ENCODE measurements at regions not wholly inside any gene's neighbourhood (a gene's known extent, or its start where the extent isn't known, plus 50 kb on each side); places are given as distances from the start of the nearest gene placed in this dataset.
"Not testable (repeated sequence)": the region's sequence is repeated elsewhere in the genome, so short reads cannot be mapped to it uniquely, and the experiment has no call there.

DNA sequence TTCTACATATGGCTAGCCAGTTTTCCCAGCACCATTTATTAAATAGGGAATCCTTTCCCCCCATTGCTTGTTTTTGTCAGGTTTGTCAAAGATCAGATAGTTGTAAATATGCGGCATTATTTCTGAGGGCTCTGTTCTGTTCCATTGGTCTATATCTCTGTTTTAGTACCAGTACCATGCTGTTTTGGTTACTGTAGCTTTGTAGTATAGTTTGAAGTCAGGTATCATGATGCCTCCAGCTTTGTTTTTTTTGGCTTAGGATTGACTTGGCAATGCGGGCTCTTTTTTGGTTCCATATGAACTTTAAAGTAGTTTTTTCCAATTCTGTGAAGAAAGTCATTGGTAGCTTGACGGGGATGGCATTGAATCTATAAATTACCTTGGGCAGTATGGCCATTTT lies 60.0 kb upstream of the GPC3 start:
- ATAC-seq; DNase-seq (ENCODE audit: low spot score): not testable (repeated sequence)

DNA sequence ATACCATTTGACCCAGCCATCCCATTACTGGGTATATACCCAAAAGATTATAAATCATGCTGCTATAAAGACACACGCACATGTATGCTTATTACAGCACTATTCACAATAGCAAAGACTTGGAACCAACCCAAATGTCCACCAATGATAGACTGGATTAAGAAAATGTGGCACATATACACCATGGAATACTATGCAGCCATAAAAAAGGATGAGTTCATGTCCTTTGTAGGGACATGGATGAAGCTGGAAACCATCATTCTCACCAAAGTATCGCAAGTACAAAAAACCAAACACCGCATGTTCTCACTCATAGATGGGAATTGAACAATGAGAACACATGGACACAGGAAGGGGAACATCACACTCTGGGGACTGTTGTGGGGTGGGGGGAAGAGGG lies 81.7 kb upstream of the GPC3 start:
- DNase-seq (ENCODE audit: low spot score); ATAC-seq: not testable (repeated sequence)

DNA sequence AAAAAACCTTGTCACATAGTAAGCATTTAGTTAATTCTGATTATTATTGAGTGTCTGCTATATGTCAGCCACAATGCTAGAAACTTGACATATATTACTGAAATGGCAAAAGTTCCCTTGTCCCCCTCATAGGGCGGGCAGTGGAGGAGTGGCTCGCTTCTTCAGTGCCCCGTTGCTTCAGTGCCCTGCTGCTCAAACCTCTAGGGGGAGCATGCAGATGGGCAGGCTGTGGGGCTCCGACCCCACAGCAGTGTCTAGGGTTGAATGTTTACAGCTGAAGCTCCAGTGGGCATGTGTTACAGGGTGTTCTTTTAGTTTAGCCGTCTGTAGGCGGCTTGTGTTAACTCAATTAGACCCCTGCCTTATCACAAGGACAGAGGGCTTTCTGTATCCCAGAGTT lies 86.5 kb upstream of the GPC3 start:
- ATAC-seq; DNase-seq (ENCODE audit: low spot score): not testable (repeated sequence)

DNA sequence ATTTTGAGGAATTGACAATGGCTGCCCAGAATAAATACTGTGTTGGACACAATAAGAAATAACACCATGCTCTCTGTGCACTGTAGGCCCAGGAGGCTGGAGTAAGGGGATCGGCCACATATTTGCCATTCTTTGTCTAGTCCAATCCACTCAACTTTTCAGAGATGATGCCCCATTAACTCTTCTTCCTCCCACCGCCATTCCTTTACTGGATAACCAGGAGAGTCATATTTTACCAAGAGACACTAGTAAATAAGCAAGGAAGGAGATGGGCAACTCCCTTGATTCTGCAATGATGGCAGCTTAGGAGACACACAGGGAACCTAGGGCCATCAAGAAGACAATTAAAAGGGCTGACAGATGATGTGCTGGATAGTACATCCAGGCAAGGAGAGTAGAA lies 87.9 kb upstream of the GPC3 start:
- ATAC-seq (no peak), DNase-seq (ENCODE audit: low spot score) (no peak)

DNA sequence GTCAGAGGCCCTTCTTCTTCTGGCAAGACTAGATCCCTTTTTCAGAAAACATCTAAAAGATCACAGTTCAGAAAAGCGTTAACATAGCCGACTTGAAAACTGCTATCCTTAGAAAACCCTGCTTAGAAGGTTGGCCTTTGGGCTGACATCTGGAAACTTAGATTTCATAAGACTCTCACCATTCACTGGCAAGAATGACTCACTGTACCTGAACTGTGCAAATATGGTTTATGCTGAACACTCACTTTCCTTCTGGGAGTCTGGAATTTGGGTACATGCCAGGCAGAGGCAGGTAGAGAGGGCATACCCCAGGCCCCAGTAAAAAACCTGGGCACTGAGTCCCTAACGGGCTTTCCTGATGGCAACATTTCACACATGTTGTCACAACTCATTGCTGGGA lies 88.8 kb upstream of the GPC3 start:
- no peak for DNase-seq (ENCODE audit: low spot score)
- no peak for ATAC-seq

DNA sequence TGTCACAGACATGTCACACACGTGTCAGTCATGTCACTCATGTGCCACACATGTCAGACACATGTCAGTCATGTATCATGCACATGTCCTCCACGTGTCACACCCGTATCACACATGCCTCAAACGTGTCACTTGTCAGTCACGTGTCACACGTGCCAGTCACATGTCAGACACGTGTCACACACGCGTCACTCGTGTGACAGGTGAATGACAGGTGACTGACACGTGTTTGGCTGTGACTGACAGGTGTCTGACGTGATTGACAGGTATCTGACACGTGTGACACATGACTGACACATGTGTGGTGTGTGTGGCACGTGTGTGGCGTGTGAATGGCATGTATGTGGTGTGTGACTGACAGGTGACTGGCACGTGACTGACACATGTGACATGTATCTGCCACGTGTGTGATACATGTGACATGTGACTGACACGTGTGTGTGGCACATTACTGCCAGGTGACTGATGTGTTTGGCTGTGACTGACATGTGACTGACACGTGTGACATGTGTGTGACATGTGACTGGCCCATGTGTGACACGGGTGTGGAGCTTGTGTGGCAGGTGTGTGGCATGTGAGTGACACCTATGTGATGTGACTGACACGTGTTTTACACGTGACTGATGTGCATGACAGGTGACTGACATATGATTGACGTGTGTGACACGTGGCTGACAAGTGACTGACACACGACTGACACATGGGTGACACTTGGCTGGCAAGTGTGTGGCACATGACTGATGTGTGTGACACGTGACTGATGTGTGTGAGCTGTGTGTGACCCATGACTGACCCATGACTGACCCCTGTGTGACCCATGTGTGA lies 90.7 kb upstream of the GPC3 start:
- no peak for ATAC-seq

DNA sequence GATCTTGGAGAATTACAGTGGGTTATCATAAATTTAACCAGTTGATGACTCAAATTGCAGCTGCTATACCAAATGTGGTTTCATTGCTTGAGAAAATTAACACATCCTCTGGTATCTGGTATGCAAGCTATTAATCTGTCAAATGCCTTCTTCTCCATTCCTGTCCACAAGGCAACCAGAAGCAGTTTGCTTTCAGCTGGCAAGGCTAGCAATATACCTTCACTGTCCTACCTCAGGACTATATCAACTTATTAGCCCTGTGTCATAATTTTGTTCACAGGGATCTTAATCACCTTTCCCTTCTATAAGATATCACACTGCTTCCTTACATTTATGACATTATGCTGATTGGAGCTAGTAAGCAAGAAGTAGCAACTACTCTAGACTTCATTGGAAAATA lies 110.0 kb upstream of the GPC3 start:
- DNase-seq (ENCODE audit: low spot score) (no peak), ATAC-seq (no peak)

More for the DNA sequence above, 90.7 kb upstream of the GPC3 start:
- DNase-seq (ENCODE audit: low spot score) = no peak

DNA sequence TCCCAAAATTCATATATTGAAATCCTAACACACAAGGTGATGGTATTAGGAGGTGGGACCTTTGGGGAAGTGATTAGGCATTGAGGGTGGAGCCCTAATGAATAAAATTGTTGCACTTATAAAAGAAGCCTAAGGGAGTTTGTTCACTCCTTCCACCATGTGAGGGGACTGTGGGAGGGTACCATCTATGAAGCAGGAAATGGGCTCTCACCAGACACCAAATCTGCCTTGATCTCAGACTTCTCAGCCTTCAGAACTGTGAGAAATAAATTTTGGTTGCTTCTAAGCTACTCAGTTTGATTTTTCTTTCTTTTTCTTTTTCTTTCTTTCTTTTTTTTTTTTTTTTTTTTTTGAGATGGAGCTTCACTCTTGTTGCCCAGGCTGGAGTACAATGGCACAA lies 116.2 kb upstream of the GPC3 start:
- ATAC-seq (no peak), DNase-seq (ENCODE audit: low spot score) (no peak)

DNA sequence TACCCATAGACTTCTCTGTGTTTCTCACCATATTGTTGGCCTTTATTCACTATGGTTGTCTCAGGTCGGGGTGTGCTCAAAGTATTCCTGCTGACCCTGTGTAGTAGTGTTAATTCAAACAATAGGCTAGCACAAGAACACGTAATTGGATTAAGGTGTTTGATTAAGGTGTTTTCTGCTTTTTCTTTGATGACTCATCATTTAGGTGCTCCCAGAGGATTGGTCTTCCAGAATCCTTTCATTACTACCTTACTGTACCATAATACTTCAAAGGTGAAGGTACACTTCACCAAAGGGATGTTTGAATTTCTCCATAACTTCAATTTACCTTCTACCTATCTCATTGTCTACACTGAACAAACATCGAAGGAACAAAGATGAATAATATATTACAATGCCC lies 121.7 kb upstream of the CCDC160 start:
- ATAC-seq = no peak
- DNase-seq (ENCODE audit: low spot score) = no peak

DNA sequence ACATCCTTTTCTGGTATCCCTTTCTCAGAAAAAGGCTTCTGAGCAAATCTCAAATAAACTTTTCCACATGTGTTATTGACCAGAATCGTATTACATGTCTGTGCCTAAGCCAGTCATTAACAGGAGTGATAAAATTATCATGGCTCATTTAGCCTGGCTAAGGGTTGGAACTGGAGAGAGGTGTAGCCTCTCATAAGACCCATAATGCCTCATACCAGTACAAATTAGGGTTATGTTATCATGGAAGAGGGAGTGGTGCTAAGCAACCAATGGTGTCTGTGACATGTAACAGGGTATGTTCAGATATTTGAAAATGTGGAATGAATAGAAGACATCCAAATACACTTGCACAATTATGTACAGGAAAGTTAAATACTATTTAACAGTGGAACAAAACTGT lies 99.6 kb upstream of the CCDC160 start:
- no peak for DNase-seq (ENCODE audit: low spot score)
- ATAC-seq = no peak

DNA sequence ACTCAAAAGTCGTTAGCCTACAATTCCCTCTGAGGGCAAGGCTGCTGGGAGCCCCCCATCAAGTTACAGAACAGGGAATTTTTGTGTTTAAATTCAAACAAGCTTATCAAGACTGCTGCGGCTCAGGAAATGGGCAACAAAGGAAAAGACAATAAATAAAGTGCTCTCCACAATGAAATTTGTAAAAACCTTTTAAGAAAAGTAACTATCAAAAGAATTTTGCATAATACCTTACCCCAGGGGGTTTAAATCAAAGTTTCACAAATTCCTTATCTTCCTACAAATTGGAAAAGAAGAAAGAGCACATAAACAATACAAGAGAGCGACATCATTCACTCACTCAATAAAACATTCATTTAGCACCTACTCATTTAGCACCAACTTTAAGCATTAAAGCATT lies 97.9 kb upstream of the CCDC160 start:
- DNase-seq (ENCODE audit: low spot score) (no peak), ATAC-seq (no peak)

DNA sequence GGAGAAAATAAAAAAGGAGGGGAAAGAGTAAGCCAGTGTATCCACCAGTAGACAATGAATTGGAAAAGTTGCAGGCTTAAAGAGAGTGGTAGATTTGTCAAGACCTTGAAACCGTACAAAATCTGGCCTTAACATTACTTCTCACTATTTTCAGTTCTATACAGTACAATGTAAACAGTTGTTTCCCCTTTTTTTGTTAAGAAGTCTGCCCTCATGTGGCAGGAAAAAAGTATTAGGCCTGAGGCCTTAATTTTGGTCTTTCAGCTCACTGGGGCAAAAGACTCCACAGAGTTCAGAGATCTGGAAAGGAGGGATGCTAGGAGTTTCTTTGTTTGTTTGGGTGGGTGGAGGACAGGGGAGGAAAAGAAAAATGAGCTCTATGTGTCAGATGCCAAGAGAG lies 92.8 kb upstream of the CCDC160 start:
- ATAC-seq (no peak), DNase-seq (ENCODE audit: low spot score) (no peak)

DNA sequence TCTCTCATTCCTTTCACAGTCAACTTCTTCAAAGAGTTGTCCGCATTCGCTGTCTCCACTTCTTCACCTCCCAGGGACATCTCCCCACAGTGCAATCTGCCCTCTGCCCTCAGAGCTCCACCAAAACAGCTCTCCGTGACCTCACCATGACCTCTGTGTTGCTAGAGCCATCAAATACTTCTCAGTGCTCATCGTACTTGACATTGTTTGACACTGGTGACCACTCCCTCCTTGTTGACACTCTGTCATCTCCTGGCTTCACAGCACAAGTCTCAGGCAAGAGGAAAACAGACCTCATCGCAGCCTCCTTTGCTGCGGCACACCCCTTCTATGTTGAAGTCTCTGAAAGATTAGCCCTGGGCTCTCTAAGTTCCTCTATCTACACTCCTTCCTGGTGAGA lies 90.5 kb upstream of the CCDC160 start:
- ATAC-seq (no peak), DNase-seq (ENCODE audit: low spot score) (no peak)

DNA sequence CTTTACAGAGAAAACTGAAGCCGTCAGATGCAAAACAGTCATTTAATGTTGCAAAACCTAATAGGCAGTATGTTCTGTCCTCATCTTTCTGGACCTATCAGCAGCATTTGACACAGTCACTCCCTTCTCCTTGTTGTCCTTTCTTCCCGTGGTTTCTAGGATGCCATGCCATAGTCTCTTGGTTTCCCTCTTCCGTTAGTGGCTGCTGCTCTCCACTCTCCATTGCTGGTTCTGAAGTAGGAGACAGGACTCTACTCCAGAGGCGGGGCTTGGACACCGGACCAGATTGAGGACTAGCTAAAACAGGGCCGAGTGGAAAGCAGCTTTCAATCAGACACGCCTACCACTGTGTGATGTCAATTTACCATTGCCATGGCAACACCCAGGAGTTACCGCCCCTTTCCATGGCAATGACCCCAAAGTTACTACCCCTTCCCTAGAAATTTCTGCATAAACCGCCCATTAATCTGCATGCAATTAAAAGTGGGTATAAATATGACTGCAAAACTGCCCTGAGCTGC lies 88.8 kb upstream of the CCDC160 start:
- ATAC-seq (no peak), DNase-seq (ENCODE audit: low spot score) (no peak)

DNA sequence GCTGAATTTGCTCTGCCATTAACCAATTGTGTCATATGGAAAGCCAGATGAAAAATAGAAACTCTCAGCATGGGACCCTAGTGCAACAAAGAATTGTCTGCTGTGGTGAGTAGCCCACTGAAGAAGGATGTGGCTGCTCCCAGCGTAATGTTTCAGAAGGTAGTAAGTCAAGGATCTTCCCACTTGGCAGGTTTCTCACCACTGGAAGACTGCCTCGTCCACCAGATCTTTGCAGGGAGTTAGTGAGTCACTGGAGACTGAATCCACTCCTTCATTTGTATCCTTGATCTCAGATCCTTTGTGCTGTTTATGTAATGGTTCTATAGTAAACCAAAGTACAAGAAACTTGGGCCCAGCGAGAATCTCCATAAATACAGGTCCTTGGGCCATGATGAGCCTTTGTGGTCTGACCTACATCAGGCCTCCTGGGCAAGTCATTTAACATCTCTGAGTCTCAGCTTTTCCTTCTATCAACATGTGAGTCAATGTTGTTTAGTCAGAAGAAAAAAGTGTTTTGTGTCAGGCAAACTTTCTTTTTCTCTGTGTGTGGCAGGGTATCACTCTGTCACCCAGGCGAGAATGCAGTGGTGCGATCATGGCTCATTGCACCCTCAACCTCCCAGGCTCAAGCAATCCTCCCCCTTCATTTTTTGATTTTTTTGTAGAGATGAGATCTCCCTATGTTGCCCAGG lies 78.0 kb upstream of the CCDC160 start:
- ATAC-seq = no peak
- DNase-seq (ENCODE audit: low spot score) = no peak

DNA sequence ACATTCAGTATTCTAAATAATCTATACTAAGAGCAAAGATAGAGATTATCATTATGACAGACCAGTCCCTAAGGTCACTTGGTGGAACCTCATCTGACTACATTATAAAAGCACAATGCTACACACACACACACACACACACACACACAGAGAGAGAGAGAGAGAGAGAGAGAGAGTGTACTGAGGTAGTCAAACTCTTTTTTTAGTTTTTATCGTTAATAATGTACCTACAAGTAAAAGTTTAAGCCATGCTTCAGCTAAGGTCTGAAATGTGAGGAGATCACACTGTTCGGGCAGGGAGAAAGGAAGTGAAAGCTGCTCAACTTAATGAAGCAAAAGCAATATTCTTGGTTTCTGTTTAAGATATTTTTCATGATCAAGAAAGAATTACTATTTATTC lies 75.8 kb upstream of the CCDC160 start:
- no peak for DNase-seq (ENCODE audit: low spot score)
- no peak for ATAC-seq

DNA sequence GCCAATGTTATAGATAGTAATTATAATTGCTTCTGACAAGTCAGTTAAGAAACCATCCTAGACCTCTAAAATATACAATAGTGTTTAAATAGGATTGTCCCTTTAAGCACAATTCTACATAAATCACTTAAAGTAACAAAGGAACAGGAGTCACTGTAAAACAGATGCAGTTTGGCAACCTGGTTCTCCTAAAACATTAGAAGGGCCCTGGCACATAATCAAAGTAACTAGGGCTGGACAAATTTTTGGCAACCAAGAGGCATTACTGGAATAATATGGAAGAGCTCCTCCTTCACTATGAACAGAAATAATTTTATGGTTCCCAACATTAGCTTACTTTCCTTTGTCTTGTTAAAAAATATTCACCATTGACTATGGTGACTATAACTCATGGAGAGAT lies 75.0 kb upstream of the CCDC160 start:
- DNase-seq (ENCODE audit: low spot score) (no peak), ATAC-seq (no peak)

DNA sequence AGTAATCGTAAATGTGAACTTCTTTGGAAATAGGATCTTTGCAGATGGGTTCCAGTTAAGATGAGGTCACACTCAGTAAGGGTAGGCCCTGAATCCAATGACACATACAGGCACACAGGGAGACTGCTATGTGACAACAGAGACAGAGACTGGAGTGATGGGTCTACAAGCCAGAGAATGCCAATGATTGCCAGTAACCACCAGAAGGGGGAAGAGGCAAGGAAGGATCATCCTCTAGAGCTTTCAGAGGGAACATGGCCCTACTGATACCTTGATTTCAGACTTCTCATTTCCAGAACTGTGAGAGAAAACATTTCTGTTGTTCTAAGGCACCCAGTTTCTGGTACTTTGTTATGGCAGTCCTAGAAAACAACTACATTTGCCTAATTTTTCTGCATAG lies 73.1 kb upstream of the CCDC160 start:
- DNase-seq (ENCODE audit: low spot score) (no peak), ATAC-seq (no peak)

DNA sequence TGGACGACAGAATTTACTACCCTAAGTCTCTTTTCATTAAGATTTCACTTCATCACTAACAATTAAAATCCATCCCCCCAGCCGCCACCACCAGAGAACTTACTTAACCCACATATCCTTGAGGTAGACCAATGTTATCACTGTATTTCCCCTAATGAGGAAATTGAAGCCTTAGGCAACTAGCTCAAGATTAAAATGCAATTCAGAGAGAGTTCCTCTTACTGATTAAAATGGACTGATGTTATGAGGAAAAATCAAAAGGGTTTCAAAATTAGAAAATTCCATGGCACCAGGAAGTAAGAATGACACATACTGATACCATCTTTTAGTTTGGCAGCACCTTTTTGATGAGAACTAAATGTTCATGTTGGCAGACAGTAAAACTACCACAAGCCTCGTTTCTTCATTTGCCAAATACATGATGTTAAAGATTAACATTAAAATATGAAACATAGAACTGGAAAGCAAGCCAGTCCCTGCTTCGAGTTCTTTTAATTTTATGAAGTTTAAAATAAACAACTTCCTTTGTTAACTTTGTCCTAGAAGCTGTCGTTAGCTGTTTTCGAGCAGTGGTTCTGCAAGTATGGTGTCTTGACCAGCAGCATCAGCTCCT lies 69.3 kb upstream of the CCDC160 start:
- no peak for DNase-seq (ENCODE audit: low spot score)
- no peak for ATAC-seq

DNA sequence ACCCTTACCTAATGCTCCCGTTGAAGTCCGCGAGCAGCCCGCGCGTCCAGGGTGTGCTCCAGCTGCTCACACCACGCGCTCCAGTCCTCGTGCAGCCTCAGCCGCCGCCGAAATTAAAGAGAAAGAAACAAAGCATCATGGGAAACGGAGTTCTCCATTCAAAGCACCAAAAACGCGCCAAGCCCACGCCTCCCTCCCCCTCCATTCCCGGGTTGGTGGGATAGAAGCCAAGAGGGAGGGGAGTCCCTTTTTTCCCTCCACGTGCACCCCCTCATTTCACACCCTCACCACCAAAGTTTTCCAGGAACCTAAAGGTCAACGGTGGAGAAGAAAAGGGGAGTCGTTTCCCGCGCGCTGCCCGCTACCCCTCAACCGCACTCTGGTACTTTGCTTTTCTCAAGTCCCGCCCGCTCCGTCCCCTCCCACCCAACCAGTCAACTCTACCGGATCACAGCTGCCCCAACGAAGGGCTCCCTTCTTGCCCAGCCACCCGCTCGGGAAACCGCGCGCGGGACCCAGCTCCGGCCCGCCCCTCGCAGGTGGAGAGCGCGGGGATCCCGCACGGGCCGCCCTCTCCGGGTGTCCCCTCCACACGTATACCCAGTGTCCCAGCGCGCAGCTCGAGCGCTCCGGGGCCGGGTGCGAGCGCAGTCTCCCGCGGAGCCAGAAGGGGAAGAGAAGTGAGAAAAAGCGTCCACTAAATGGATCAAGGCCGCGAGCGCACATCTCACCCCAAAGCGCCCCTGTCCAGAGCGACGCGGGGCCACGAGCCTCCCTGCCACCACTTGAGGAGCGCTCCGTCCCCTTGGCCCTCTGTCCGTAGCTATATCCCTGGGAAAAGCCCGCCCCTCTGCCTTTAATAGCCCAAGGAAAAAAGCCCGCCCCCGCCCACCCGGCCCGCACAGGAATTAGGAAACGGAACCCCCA lies 65.1 kb upstream of the CCDC160 start:
- ATAC-seq = peak; percentile 37

More for the DNA sequence above, 65.1 kb upstream of the CCDC160 start:
- no peak for DNase-seq (ENCODE audit: low spot score)

Measured in left lobe of liver (tissue), 2 donors.